ENCODE measurements at regions not wholly inside any gene's neighbourhood (a gene's known extent, or its start where the extent isn't known, plus 50 kb on each side); places are given as distances from the start of the nearest gene placed in this dataset.

DNA sequence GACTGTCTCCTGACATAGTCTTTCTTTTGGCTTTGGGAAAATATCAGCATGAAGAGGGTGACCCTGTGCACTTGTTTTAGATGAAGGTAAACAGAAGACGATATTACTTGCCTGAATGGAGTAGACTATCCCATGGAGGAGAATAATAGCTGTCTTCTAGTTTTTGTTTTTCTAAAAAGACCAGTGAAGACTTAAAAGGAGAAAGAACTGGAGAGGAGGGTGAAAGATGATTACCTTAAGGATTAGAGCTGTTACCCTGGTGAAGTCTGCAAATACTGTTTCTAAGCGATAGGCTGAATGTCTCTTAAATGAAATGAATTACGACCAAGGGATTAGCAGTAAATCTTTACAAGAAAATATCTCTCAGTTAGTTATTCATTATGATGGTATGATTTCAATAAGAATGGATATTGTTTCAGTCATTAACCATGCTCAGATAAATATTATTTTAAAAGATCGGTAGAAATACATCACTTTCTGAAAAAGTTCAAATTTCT is 255.6 kb upstream of the FERD3L start:
- no peak for TF ChIP-seq GABPA (IDR thresholded peaks at IDR 0.05; ENCODE audit: low read depth)
- TF ChIP-seq, protein P1, sequence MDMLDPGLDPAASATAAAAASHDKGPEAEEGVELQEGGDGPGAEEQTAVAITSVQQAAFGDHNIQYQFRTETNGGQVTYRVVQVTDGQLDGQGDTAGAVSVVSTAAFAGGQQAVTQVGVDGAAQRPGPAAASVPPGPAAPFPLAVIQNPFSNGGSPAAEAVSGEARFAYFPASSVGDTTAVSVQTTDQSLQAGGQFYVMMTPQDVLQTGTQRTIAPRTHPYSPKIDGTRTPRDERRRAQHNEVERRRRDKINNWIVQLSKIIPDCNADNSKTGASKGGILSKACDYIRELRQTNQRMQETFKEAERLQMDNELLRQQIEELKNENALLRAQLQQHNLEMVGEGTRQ (IDR thresholded peaks at IDR 0.05; ENCODE audit: borderline replicate concordance, low read depth, low read length): no peak
- no peak for TF ChIP-seq RFX5 (IDR thresholded peaks at IDR 0.05; ENCODE audit: low read length)
- TF ChIP-seq CTCF (IDR thresholded peaks at IDR 0.05): no peak
- TF ChIP-seq POLR2AphosphoS5 (IDR thresholded peaks at IDR 0.05; ENCODE audit: low read depth, low read length): no peak
- TF ChIP-seq, protein P2, sequence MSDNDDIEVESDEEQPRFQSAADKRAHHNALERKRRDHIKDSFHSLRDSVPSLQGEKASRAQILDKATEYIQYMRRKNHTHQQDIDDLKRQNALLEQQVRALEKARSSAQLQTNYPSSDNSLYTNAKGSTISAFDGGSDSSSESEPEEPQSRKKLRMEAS (IDR thresholded peaks at IDR 0.05; ENCODE audit: low read depth): no peak
- TF ChIP-seq EZH2phosphoT487 (IDR thresholded peaks at IDR 0.05; ENCODE audit: borderline replicate concordance, low read depth): no peak
